HG02981 (cell line): ENCODE measurements at regions not wholly inside any gene's neighbourhood (a gene's known extent, or its start where the extent isn't known, plus 50 kb on each side); places are given as distances from the start of the nearest gene placed in this dataset.

Source experiments
- ATAC-seq: cut with Tn5 transposase; IDR thresholded peaks from one replicate; pipeline ENCODE4 v1.9.1; 2021; ENCODE audit warnings: mild to moderate bottlenecking, moderate library complexity; ENCODE audit not compliant: unreplicated experiment

GRCh38 chr3:76171647-76172046 lies 386.3 kb upstream of the ZNF717 start:
- ATAC-seq, result no peak

- no peak for ATAC-seq
Observed at GRCh38 chr3:76177610-76178009, 392.3 kb upstream of the ZNF717 start.

GRCh38 chr3:76178412-76178811 lies 393.1 kb upstream of the ZNF717 start:
- no peak for ATAC-seq

GRCh38 chr3:76181213-76181612 lies 395.9 kb upstream of the ZNF717 start:
- no peak for ATAC-seq

GRCh38 chr3:76198086-76198485 lies 412.7 kb upstream of the ZNF717 start:
- no peak for ATAC-seq

GRCh38 chr3:76199382-76199781 lies 414.0 kb upstream of the ZNF717 start:
- no peak for ATAC-seq

GRCh38 chr3:76203578-76203977 lies 418.2 kb upstream of the ZNF717 start:
- ATAC-seq, result no peak

GRCh38 chr3:76206346-76206745 lies 421.0 kb upstream of the ZNF717 start:
- ATAC-seq, result no peak

GRCh38 chr3:76212679-76213078 lies 427.3 kb upstream of the ZNF717 start:
- ATAC-seq, result no peak

- no peak for ATAC-seq
Observed at GRCh38 chr3:76222201-76222600, 436.9 kb upstream of the ZNF717 start.

- no peak for ATAC-seq
Observed at GRCh38 chr3:76231258-76231657, 445.9 kb upstream of the ZNF717 start.

GRCh38 chr3:76242886-76243753 lies 457.8 kb upstream of the ZNF717 start:
- no peak for ATAC-seq

- no peak for ATAC-seq
Observed at GRCh38 chr3:76245073-76245472, 459.7 kb upstream of the ZNF717 start.

GRCh38 chr3:76245622-76246021 lies 460.3 kb upstream of the ZNF717 start:
- ATAC-seq, result no peak

GRCh38 chr3:76264496-76264895 lies 479.1 kb upstream of the ZNF717 start:
- ATAC-seq, result no peak

GRCh38 chr3:76264911-76265310 lies 479.6 kb upstream of the ZNF717 start:
- no peak for ATAC-seq

GRCh38 chr3:76266511-76266910 lies 481.2 kb upstream of the ZNF717 start:
- ATAC-seq, result no peak

- no peak for ATAC-seq
Observed at GRCh38 chr3:76267851-76268380, 482.6 kb upstream of the ZNF717 start.

GRCh38 chr3:76293856-76294255 lies 508.5 kb upstream of the ZNF717 start:
- ATAC-seq, result no peak

- ATAC-seq, result no peak
Observed at GRCh38 chr3:76300746-76301145, 515.4 kb upstream of the ZNF717 start.

GRCh38 chr3:76307556-76307955 lies 522.2 kb upstream of the ZNF717 start:
- ATAC-seq, result no peak

GRCh38 chr3:76308541-76308940 lies 523.2 kb upstream of the ZNF717 start:
- ATAC-seq, result no peak

GRCh38 chr3:76310089-76310488 lies 524.7 kb upstream of the ZNF717 start:
- no peak for ATAC-seq
